ENCODE measurements at regions not wholly inside any gene's neighbourhood (a gene's known extent, or its start where the extent isn't known, plus 50 kb on each side); places are given as distances from the start of the nearest gene placed in this dataset.

- Histone ChIP-seq H3K4me1 (no peaks in the 10 kb centered on the region), H3K36me3 (no peaks in the 10 kb centered on the region), H3K27ac (no peak overlapping the region), H3K9me3 (no peaks in the 10 kb centered on the region), H3K4me3 (no peak overlapping the region), H3K27me3 (no peaks in the 10 kb centered on the region)
- no peak for TF ChIP-seq CTCF (IDR thresholded peaks at IDR 0.05)
- intact Hi-C loops (cut with DNase I): no loop called here
- DNase-seq (ENCODE audit: low spot score in 2 of 2): no peak
These were observed 54.4 kb upstream of the SPRED2 start for GRCh38 chr2:65486802-65487201.

GRCh38 chr2:65486282-65486681 lies 53.9 kb upstream of the SPRED2 start:
- no peak for DNase-seq (ENCODE audit: low spot score in 2 of 2)
- Histone ChIP-seq H3K4me1 (no peaks in the 10 kb centered on the region), H3K27ac (no peak overlapping the region), H3K36me3 (no peaks in the 10 kb centered on the region), H3K9me3 (no peaks in the 10 kb centered on the region), H3K27me3 (no peaks in the 10 kb centered on the region), H3K4me3 (no peak overlapping the region)
- intact Hi-C loops (cut with DNase I): no loop called here
- no peak for TF ChIP-seq CTCF (IDR thresholded peaks at IDR 0.05)

GRCh38 chr2:65485839-65486238 lies 53.4 kb upstream of the SPRED2 start:
- TF ChIP-seq CTCF (IDR thresholded peaks at IDR 0.05): no peak
- no peak overlapping the region for H3K27ac ChIP-seq
- no peaks in the 10 kb centered on the region for H3K4me1 ChIP-seq
- DNase-seq (ENCODE audit: low spot score in 2 of 2): no peak
- no peaks in the 10 kb centered on the region for H3K36me3 ChIP-seq
- H3K9me3 ChIP-seq: no peaks in the 10 kb centered on the region
- intact Hi-C loops (cut with DNase I): no loop called here
- no peak overlapping the region for H3K4me3 ChIP-seq
- no peaks in the 10 kb centered on the region for H3K27me3 ChIP-seq

GRCh38 chr2:65483763-65484162 lies 51.4 kb upstream of the SPRED2 start:
- TF ChIP-seq CTCF (IDR thresholded peaks at IDR 0.05): no peak
- no peak overlapping the region for H3K27ac ChIP-seq
- intact Hi-C loops (cut with DNase I): no loop called here
- no peaks in the 10 kb centered on the region for H3K27me3 ChIP-seq
- H3K36me3 ChIP-seq: no peaks in the 10 kb centered on the region
- no peaks in the 10 kb centered on the region for H3K4me1 ChIP-seq
- H3K9me3 ChIP-seq: no peaks in the 10 kb centered on the region
- H3K4me3 ChIP-seq: no peak overlapping the region
- DNase-seq (ENCODE audit: low spot score in 2 of 2): no peak

GRCh38 chr2:65482971-65483370 lies 50.6 kb upstream of the SPRED2 start:
- H3K27ac ChIP-seq: no peak overlapping the region
- no peaks in the 10 kb centered on the region for H3K36me3 ChIP-seq
- no peaks in the 10 kb centered on the region for H3K9me3 ChIP-seq
- intact Hi-C loops (cut with DNase I): no loop called here
- TF ChIP-seq CTCF (IDR thresholded peaks at IDR 0.05): no peak
- H3K27me3 ChIP-seq: no peaks in the 10 kb centered on the region
- H3K4me1 ChIP-seq: no peaks in the 10 kb centered on the region
- no peak for DNase-seq (ENCODE audit: low spot score in 2 of 2)
- H3K4me3 ChIP-seq: no peak overlapping the region

Data from ascending aorta (tissue), 2 donors.